Progenitor cell of endocrine pancreas (in vitro differentiated cells): ENCODE measurements at regions not wholly inside any gene's neighbourhood (a gene's known extent, or its start where the extent isn't known, plus 50 kb on each side); places are given as distances from the start of the nearest gene placed in this dataset.
A peak's percentile ranks its signal among the peaks of the same experiment; 100 is the strongest.

Source experiments
- DNase-seq: peaks from one replicate; pipeline ENCODE4 v3.0.0; 2021; ENCODE audit warnings: low spot score; ENCODE audit not compliant: unreplicated experiment
- H3K27ac Mint-ChIP-seq: 2 replicates; pipeline ENCODE4 v1.8.0; 2021; ENCODE audit warnings: mild to moderate bottlenecking, moderate library complexity, mixed read lengths
- H3K27me3 Mint-ChIP-seq: 2 replicates; pipeline ENCODE4 v1.8.0; 2021; ENCODE audit warnings: mixed read lengths
- H3K36me3 Mint-ChIP-seq: 2 replicates; pipeline ENCODE4 v1.8.0; 2022; ENCODE audit warnings: mixed read lengths; ENCODE audit not compliant: insufficient read depth
- H3K4me1 Mint-ChIP-seq: 2 replicates; pipeline ENCODE4 v1.8.0; 2021; ENCODE audit warnings: low read depth, mixed read lengths
- H3K4me3 Mint-ChIP-seq: 2 replicates; pipeline ENCODE4 v1.8.0; 2021; ENCODE audit warnings: low read depth, mild to moderate bottlenecking, moderate library complexity, mixed read lengths
- H3K9me3 Mint-ChIP-seq: 2 replicates; pipeline ENCODE4 v1.8.0; 2021; ENCODE audit warnings: low read depth, mixed read lengths
- CTCF ChIP-seq: fragments of 200-600 bp; sonication (generic); IDR thresholded peaks from one replicate; pipeline ENCODE4 v1.5.0; 2021; ENCODE audit warnings: antibody characterized with exemption, mild to moderate bottlenecking; ENCODE audit not compliant: unreplicated experiment

- no peak for TF ChIP-seq CTCF
- DNase-seq, result no peak
- H3K36me3 Mint-ChIP-seq, result no peaks in the 10 kb centered on the region
- no peaks in the 10 kb centered on the region for H3K27me3 Mint-ChIP-seq
- no peaks in the 10 kb centered on the region for H3K9me3 Mint-ChIP-seq
- H3K4me3 Mint-ChIP-seq, result no peak overlapping the region
- peaks cover 10% of the 10 kb centered on the region for H3K4me1 Mint-ChIP-seq
- no peak overlapping the region for H3K27ac Mint-ChIP-seq
Observed at GRCh38 chr15:62301993-62302675, 137.0 kb upstream of the C2CD4B start.

- H3K9me3 Mint-ChIP-seq, result peaks cover 12% of the 10 kb centered on the region
- DNase-seq, result peak; percentile 28
- TF ChIP-seq CTCF, result peak; percentile 77
- H3K27me3 Mint-ChIP-seq, result no peaks in the 10 kb centered on the region
- peak overlapping the region; percentile 0 for H3K27ac Mint-ChIP-seq
- H3K4me1 Mint-ChIP-seq, result peaks cover 4% of the 10 kb centered on the region
- no peak overlapping the region for H3K4me3 Mint-ChIP-seq
- peaks cover under 1% of the 10 kb centered on the region for H3K36me3 Mint-ChIP-seq
Observed at GRCh38 chr15:62306851-62307504, 141.9 kb upstream of the C2CD4B start.

- Mint-ChIP-seq H3K36me3 (peaks cover 2% of the 10 kb centered on the region), H3K4me1 (peaks cover 4% of the 10 kb centered on the region), H3K4me3 (no peak overlapping the region), H3K27me3 (no peaks in the 10 kb centered on the region), H3K9me3 (peaks cover 17% of the 10 kb centered on the region), H3K27ac (no peak overlapping the region)
- no peak for DNase-seq
- no peak for TF ChIP-seq CTCF
Observed at GRCh38 chr15:62307551-62307950, 142.5 kb upstream of the C2CD4B start.

GRCh38 chr15:62316413-62317060 lies 151.5 kb upstream of the C2CD4B start:
- peaks cover 11% of the 10 kb centered on the region for H3K9me3 Mint-ChIP-seq
- DNase-seq, result no peak
- H3K4me1 Mint-ChIP-seq, result no peaks in the 10 kb centered on the region
- H3K27ac Mint-ChIP-seq, result no peak overlapping the region
- TF ChIP-seq CTCF, result no peak
- H3K27me3 Mint-ChIP-seq, result peaks cover 3% of the 10 kb centered on the region
- H3K36me3 Mint-ChIP-seq, result peaks cover 2% of the 10 kb centered on the region
- no peak overlapping the region for H3K4me3 Mint-ChIP-seq

GRCh38 chr15:62320259-62320658 lies 155.2 kb upstream of the C2CD4B start:
- no peaks in the 10 kb centered on the region for H3K9me3 Mint-ChIP-seq
- H3K4me1 Mint-ChIP-seq, result no peaks in the 10 kb centered on the region
- peak overlapping the region; percentile 29 for H3K27ac Mint-ChIP-seq
- H3K36me3 Mint-ChIP-seq, result no peaks in the 10 kb centered on the region
- no peak for DNase-seq
- no peak for TF ChIP-seq CTCF
- peaks cover 7% of the 10 kb centered on the region for H3K27me3 Mint-ChIP-seq
- no peak overlapping the region for H3K4me3 Mint-ChIP-seq
